ENCODE measurements at regions not wholly inside any gene's neighbourhood (a gene's known extent, or its start where the extent isn't known, plus 50 kb on each side); places are given as distances from the start of the nearest gene placed in this dataset.

GRCh38 chr5:106205916-106206571 lies 1464.7 kb downstream of the EFNA5 start:
- H3K27me3 ChIP-seq (ENCODE audit: control insufficient read depth, insufficient read depth, low read length, poor library complexity, severe bottlenecking) = no peaks in the 10 kb centered on the region
- H3K9ac ChIP-seq (ENCODE audit: extremely low read depth, low read length, poor library complexity, severe bottlenecking) = no peak overlapping the region
- TF ChIP-seq CTCF (conservative IDR thresholded peaks at IDR 0.05) = no peak
- Mint-ChIP-seq H3K36me3 (ENCODE audit: low read depth) (no peaks in the 10 kb centered on the region), H3K4me3 (no peak overlapping the region), H3K4me1 (no peaks in the 10 kb centered on the region), H3K27ac (no peak overlapping the region), H3K27me3 (ENCODE audit: insufficient read depth) (no peaks in the 10 kb centered on the region), H3K9me3 (peaks cover 2% of the 10 kb centered on the region)
- WGBS, 2 experiments (ENCODE audit: insufficient coverage in 1 of 2, insufficient read length in 1 of 2) = 91 to 96% methylated on average over 11 to 25 of the region's 25 CpGs
- H3K9me3 ChIP-seq (ENCODE audit: control insufficient read depth, low read length) = no peaks in the 10 kb centered on the region
- no peaks in the 10 kb centered on the region for H3K4me1 ChIP-seq (ENCODE audit: control insufficient read depth, insufficient read depth, low read length)
- no peak overlapping the region for H3K4me3 ChIP-seq (ENCODE audit: low read length)
- H3K36me3 ChIP-seq (ENCODE audit: control insufficient read depth, insufficient read depth, low read length) = no peaks in the 10 kb centered on the region
- no peak for DNase-seq
- no peak overlapping the region for H3K27ac ChIP-seq (ENCODE audit: low read depth, low read length)

DNA sequence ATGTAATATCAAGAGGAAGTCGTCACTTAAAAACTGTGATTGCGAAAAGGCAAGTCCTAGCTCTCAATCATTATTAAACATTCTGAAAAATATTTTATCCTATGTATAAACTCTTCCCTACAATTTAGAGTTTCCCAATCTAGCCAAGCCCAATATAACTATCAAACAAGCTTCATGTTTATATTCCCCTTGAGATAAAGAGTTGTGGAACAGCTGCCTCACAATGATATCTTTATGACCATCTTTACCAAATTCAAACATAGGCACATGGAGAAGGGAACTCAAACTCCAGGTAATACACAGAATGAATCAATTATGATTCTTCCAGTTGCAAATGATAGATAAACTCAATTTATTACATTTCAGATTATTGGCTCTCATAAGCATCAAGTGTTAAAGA lies 1468.7 kb downstream of the EFNA5 start:
- Mint-ChIP-seq H3K4me3 (no peak overlapping the region), H3K9me3 (peaks cover 2% of the 10 kb centered on the region), H3K36me3 (ENCODE audit: low read depth) (no peaks in the 10 kb centered on the region), H3K4me1 (no peaks in the 10 kb centered on the region), H3K27me3 (ENCODE audit: insufficient read depth) (no peaks in the 10 kb centered on the region), H3K27ac (no peak overlapping the region)
- H3K27me3 ChIP-seq (ENCODE audit: control insufficient read depth, insufficient read depth, low read length, poor library complexity, severe bottlenecking) = no peaks in the 10 kb centered on the region
- H3K4me3 ChIP-seq (ENCODE audit: low read length) = no peak overlapping the region
- no peak overlapping the region for H3K27ac ChIP-seq (ENCODE audit: low read depth, low read length)
- 100% methylated on average over 2 of the region's 2 CpGs; no CpG with 5 or more reads in 1 of the 2 experiments for WGBS, 2 experiments (ENCODE audit: insufficient coverage in 1 of 2, insufficient read length in 1 of 2)
- no peak for DNase-seq
- no peak for TF ChIP-seq CTCF (conservative IDR thresholded peaks at IDR 0.05)
- no peaks in the 10 kb centered on the region for H3K36me3 ChIP-seq (ENCODE audit: control insufficient read depth, insufficient read depth, low read length)
- no peaks in the 10 kb centered on the region for H3K9me3 ChIP-seq (ENCODE audit: control insufficient read depth, low read length)
- H3K4me1 ChIP-seq (ENCODE audit: control insufficient read depth, insufficient read depth, low read length) = no peaks in the 10 kb centered on the region
- no peak overlapping the region for H3K9ac ChIP-seq (ENCODE audit: extremely low read depth, low read length, poor library complexity, severe bottlenecking)

GRCh38 chr5:106200971-106201370 lies 1469.8 kb downstream of the EFNA5 start:
- no peak for DNase-seq
- Histone ChIP-seq H3K36me3 (ENCODE audit: control insufficient read depth, insufficient read depth, low read length) (no peaks in the 10 kb centered on the region), H3K9ac (ENCODE audit: extremely low read depth, low read length, poor library complexity, severe bottlenecking) (no peak overlapping the region), H3K27me3 (ENCODE audit: control insufficient read depth, insufficient read depth, low read length, poor library complexity, severe bottlenecking) (no peaks in the 10 kb centered on the region), H3K27ac (ENCODE audit: low read depth, low read length) (no peak overlapping the region), H3K4me1 (ENCODE audit: control insufficient read depth, insufficient read depth, low read length) (no peaks in the 10 kb centered on the region), H3K9me3 (ENCODE audit: control insufficient read depth, low read length) (no peaks in the 10 kb centered on the region), H3K4me3 (ENCODE audit: low read length) (no peak overlapping the region)
- 93% methylated on average over 3 of the region's 4 CpGs; no CpG with 5 or more reads in 1 of the 2 experiments for WGBS, 2 experiments (ENCODE audit: insufficient coverage in 1 of 2, insufficient read length in 1 of 2)
- TF ChIP-seq CTCF (conservative IDR thresholded peaks at IDR 0.05) = no peak
- no peak overlapping the region for H3K4me3 Mint-ChIP-seq
- H3K4me1 Mint-ChIP-seq = no peaks in the 10 kb centered on the region
- no peaks in the 10 kb centered on the region for H3K27me3 Mint-ChIP-seq (ENCODE audit: insufficient read depth)
- no peak overlapping the region for H3K27ac Mint-ChIP-seq
- peaks cover 2% of the 10 kb centered on the region for H3K9me3 Mint-ChIP-seq
- H3K36me3 Mint-ChIP-seq (ENCODE audit: low read depth) = no peaks in the 10 kb centered on the region

All from endodermal cell (in vitro differentiated cells).